Uterus (tissue), 3 donors: ENCODE measurements at regions not wholly inside any gene's neighbourhood (a gene's known extent, or its start where the extent isn't known, plus 50 kb on each side); places are given as distances from the start of the nearest gene placed in this dataset.

Source experiments
- DNase-seq, 2 donors: peaks; one replicate each; pipeline ENCODE4 v3.0.0-alpha.2; 2019 to 2020
- H3K27ac ChIP-seq, 2 donors: fragments of 200-600 bp; sonication (generic); 1 replicate in 1 of 2; 2 replicates in 1 of 2; pipeline ENCODE4 v1.5.1; 2016 to 2018
- H3K27me3 ChIP-seq, 2 donors: fragments of 200-600 bp; sonication (generic); one replicate each; pipeline ENCODE4 v1.5.1; 2018 to 2019; ENCODE audit warnings: control low read depth in 1 of 2
- H3K36me3 ChIP-seq, 2 donors: fragments of 200-600 bp; sonication (generic); one replicate each; pipeline ENCODE4 v1.5.1; 2019; ENCODE audit warnings: control low read depth in 1 of 2
- H3K4me1 ChIP-seq, 2 donors: fragments of 200-600 bp; sonication (generic); one replicate each; pipeline ENCODE4 v1.5.1; 2018 to 2019; ENCODE audit warnings: control low read depth in 1 of 2
- H3K4me3 ChIP-seq, 2 donors: fragments of 200-600 bp; sonication (generic); 1 replicate in 1 of 2; 2 replicates in 1 of 2; pipeline ENCODE4 v1.5.1; 2018 to 2019; ENCODE audit warnings: mild to moderate bottlenecking in 1 of 2
- H3K9me3 ChIP-seq, 2 donors: fragments of 200-600 bp; sonication (generic); one replicate each; pipeline ENCODE4 v1.5.1; 2019; ENCODE audit warnings: control low read depth in 1 of 2
- POLR2A ChIP-seq, 2 donors: fragments of 450-650 bp; IDR thresholded peaks; one replicate each; pipeline ENCODE4 v1.6.1; 2016; ENCODE audit warnings: antibody characterized with exemption in 2 of 2, mild to moderate bottlenecking in 1 of 2, moderate library complexity in 1 of 2
- intact Hi-C: fragments of 100-400 bp; cut with DNase I; formaldehyde crosslinking; loops from one replicate; pipeline ENCODE4 v1.15.1; 2023; ENCODE audit warnings: low total_unique reads
- TF ChIP-seq, protein P1 (sequence below), 4 experiments: fragments of 200-600 bp in 2 of 4; fragments of 450-650 bp in 2 of 4; sonication (generic) in 2 of 4; IDR thresholded peaks; one replicate each; pipeline ENCODE4 v1.5.1; 2016 to 2019; ENCODE audit warnings: antibody characterized with exemption in 4 of 4, mild to moderate bottlenecking in 2 of 4, moderate library complexity in 1 of 4
- donor health status: DM: yes; HTN: yes; CAD: no.

DNA sequence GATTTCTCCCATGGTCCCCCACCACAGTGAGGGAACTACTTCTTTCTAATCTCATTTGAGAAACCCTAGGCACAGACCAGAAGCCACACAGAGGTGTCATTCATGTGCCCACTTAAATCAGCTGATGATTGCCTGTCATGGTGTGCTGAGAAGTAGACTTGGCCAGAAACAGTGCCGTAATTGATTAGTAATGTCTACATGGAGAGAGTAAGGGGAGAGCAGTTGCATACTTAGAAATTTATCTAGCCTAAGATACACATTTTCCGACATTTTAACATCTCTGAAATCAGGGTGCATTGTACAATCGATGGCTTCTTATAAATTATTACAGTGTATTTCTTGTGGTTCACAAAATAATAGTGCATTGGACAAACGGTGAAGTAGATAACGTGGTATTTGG lies 271.8 kb downstream of the IRF8 start:
- H3K27me3 ChIP-seq: peaks cover 0 to 5% of the 10 kb centered on the region in 2 donors
- no peak for DNase-seq

DNA sequence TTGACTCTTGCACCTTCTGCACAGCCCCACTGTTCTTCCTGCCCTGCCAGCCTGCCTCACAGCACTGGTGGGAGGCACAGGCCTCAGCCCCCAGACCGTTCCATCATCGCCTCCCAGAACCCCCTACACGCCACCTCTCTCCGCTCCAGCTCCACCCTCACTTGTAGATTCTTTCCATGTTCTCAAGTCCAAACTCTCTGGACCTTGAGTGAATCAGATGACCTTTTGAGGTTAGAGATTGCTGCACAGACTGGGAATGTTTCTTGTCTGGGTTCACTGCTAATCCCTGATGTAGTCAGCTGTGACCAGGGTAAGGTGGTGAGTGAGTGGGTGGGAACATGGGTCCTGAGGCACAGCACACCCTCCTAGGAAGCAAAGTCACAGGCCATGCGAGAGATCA lies 272.4 kb downstream of the IRF8 start:
- no peak for TF ChIP-seq POLR2A (IDR thresholded peaks at IDR 0.05)
- TF ChIP-seq, protein P1, sequence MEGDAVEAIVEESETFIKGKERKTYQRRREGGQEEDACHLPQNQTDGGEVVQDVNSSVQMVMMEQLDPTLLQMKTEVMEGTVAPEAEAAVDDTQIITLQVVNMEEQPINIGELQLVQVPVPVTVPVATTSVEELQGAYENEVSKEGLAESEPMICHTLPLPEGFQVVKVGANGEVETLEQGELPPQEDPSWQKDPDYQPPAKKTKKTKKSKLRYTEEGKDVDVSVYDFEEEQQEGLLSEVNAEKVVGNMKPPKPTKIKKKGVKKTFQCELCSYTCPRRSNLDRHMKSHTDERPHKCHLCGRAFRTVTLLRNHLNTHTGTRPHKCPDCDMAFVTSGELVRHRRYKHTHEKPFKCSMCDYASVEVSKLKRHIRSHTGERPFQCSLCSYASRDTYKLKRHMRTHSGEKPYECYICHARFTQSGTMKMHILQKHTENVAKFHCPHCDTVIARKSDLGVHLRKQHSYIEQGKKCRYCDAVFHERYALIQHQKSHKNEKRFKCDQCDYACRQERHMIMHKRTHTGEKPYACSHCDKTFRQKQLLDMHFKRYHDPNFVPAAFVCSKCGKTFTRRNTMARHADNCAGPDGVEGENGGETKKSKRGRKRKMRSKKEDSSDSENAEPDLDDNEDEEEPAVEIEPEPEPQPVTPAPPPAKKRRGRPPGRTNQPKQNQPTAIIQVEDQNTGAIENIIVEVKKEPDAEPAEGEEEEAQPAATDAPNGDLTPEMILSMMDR (IDR thresholded peaks at IDR 0.05): no peak
- no peak for DNase-seq
- no peak overlapping the region for H3K27ac ChIP-seq
- intact Hi-C loops: no loop called here
- H3K9me3 ChIP-seq: no peaks in the 10 kb centered on the region
- H3K4me1 ChIP-seq: no peaks in the 10 kb centered on the region
- H3K4me3 ChIP-seq: no peak overlapping the region
- H3K36me3 ChIP-seq: no peaks in the 10 kb centered on the region
- peaks cover 0 to 5% of the 10 kb centered on the region in 2 donors for H3K27me3 ChIP-seq

More for the DNA sequence above, 271.8 kb downstream of the IRF8 start:
- intact Hi-C loops: no loop called here
- TF ChIP-seq POLR2A (IDR thresholded peaks at IDR 0.05): no peak
- TF ChIP-seq, protein P1 (IDR thresholded peaks at IDR 0.05): no peak
- Histone ChIP-seq H3K27ac (no peak overlapping the region), H3K4me1 (no peaks in the 10 kb centered on the region), H3K9me3 (no peaks in the 10 kb centered on the region), H3K4me3 (no peak overlapping the region), H3K36me3 (no peaks in the 10 kb centered on the region)

GRCh38 chr16:86175816-86176215 lies 276.9 kb downstream of the IRF8 start:
- Histone ChIP-seq H3K4me1 (no peaks in the 10 kb centered on the region), H3K36me3 (no peaks in the 10 kb centered on the region), H3K27ac (no peak overlapping the region), H3K4me3 (no peak overlapping the region), H3K27me3 (peaks cover 0 to 5% of the 10 kb centered on the region in 2 donors), H3K9me3 (peaks cover 0 to 4% of the 10 kb centered on the region in 2 donors)
- TF ChIP-seq, protein P1 (IDR thresholded peaks at IDR 0.05): no peak
- no peak for TF ChIP-seq POLR2A (IDR thresholded peaks at IDR 0.05)
- intact Hi-C loops: no loop called here
- no peak for DNase-seq

GRCh38 chr16:86176462-86176861 lies 277.5 kb downstream of the IRF8 start:
- peaks cover 0 to 5% of the 10 kb centered on the region in 2 donors for H3K27me3 ChIP-seq
- H3K9me3 ChIP-seq: peaks cover 0 to 4% of the 10 kb centered on the region in 2 donors
- intact Hi-C loops: no loop called here
- H3K4me1 ChIP-seq: no peaks in the 10 kb centered on the region
- TF ChIP-seq, protein P1 (IDR thresholded peaks at IDR 0.05): no peak
- TF ChIP-seq POLR2A (IDR thresholded peaks at IDR 0.05): no peak
- H3K36me3 ChIP-seq: no peaks in the 10 kb centered on the region
- no peak overlapping the region for H3K27ac ChIP-seq
- no peak for DNase-seq
- H3K4me3 ChIP-seq: no peak overlapping the region

- TF ChIP-seq, protein P1 (IDR thresholded peaks at IDR 0.05): no peak
- TF ChIP-seq POLR2A (IDR thresholded peaks at IDR 0.05): no peak
- intact Hi-C loops: no loop called here
- H3K4me1 ChIP-seq: no peaks in the 10 kb centered on the region
- no peaks in the 10 kb centered on the region for H3K27me3 ChIP-seq
- no peaks in the 10 kb centered on the region for H3K36me3 ChIP-seq
- no peak overlapping the region for H3K27ac ChIP-seq
- no peak overlapping the region for H3K4me3 ChIP-seq
- DNase-seq: no peak
- peaks cover 0 to 4% of the 10 kb centered on the region in 2 donors for H3K9me3 ChIP-seq
Measured at GRCh38 chr16:86180244-86180643, 281.3 kb downstream of the IRF8 start.
